HL-60 (cell line): ENCODE measurements at regions not wholly inside any gene's neighbourhood (a gene's known extent, or its start where the extent isn't known, plus 50 kb on each side); places are given as distances from the start of the nearest gene placed in this dataset.

Source experiments
- DNase-seq, 2 experiments: peaks; one replicate each; pipeline ENCODE4 v3.0.0-alpha.2; 2010 to 2020; ENCODE audit warnings: low read depth in 1 of 2, low spot score in 1 of 2
- H3K27ac ChIP-seq: fragments of 250-450 bp; sonication (Bioruptor Pico); replicated peaks from 2 replicates; pipeline ENCODE4 v1.5.1; 2020; ENCODE audit warnings: mild to moderate bottlenecking, moderate library complexity
- H3K27me3 ChIP-seq: fragments of 250-450 bp; sonication (Bioruptor Pico); 2 replicates; pipeline ENCODE4 v1.5.1; 2021; ENCODE audit warnings: mild to moderate bottlenecking, moderate library complexity; ENCODE audit not compliant: insufficient read depth, poor library complexity, severe bottlenecking
- H3K4me3 ChIP-seq: replicated peaks from 2 replicates; pipeline ENCODE4 v1.5.1; 2011; ENCODE audit warnings: mild to moderate bottlenecking, control low read depth, low read length; ENCODE audit not compliant: insufficient read depth
- GABPA ChIP-seq: IDR thresholded peaks from 2 replicates; pipeline ENCODE4 v1.6.1; 2012; ENCODE audit warnings: low read depth
- POLR2AphosphoS5 ChIP-seq: IDR thresholded peaks from 2 replicates; pipeline ENCODE4 v1.6.1; 2012; ENCODE audit warnings: low read depth
- REST ChIP-seq: IDR thresholded peaks from 2 replicates; pipeline ENCODE4 v1.6.1; 2012; ENCODE audit warnings: low read depth; ENCODE audit not compliant: insufficient replicate concordance
- SPI1 ChIP-seq: IDR thresholded peaks from 2 replicates; pipeline ENCODE4 v1.6.1; 2012; ENCODE audit warnings: low read depth, mild to moderate bottlenecking, borderline replicate concordance
- TF ChIP-seq, protein P1 (sequence below): IDR thresholded peaks from one replicate; pipeline ENCODE4 v1.5.1; 2011; ENCODE audit warnings: low read length, control low read depth, inconsistent platforms; ENCODE audit not compliant: insufficient read depth

- DNase-seq = no peak
- no peak for TF ChIP-seq REST
- TF ChIP-seq, protein P1, sequence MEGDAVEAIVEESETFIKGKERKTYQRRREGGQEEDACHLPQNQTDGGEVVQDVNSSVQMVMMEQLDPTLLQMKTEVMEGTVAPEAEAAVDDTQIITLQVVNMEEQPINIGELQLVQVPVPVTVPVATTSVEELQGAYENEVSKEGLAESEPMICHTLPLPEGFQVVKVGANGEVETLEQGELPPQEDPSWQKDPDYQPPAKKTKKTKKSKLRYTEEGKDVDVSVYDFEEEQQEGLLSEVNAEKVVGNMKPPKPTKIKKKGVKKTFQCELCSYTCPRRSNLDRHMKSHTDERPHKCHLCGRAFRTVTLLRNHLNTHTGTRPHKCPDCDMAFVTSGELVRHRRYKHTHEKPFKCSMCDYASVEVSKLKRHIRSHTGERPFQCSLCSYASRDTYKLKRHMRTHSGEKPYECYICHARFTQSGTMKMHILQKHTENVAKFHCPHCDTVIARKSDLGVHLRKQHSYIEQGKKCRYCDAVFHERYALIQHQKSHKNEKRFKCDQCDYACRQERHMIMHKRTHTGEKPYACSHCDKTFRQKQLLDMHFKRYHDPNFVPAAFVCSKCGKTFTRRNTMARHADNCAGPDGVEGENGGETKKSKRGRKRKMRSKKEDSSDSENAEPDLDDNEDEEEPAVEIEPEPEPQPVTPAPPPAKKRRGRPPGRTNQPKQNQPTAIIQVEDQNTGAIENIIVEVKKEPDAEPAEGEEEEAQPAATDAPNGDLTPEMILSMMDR = no peak
- TF ChIP-seq POLR2AphosphoS5 = no peak
- TF ChIP-seq GABPA = no peak
- no peak for TF ChIP-seq SPI1
- H3K27me3 ChIP-seq = no peaks in the 10 kb centered on the region
Measured at GRCh38 chr14:27056586-27056985, 458.8 kb upstream of the NOVA1 start.

GRCh38 chr14:27061299-27061698, 463.5 kb upstream of the NOVA1 start:
- TF ChIP-seq, protein P1 = no peak
- TF ChIP-seq GABPA = no peak
- TF ChIP-seq REST = no peak
- no peak for TF ChIP-seq SPI1
- TF ChIP-seq POLR2AphosphoS5 = no peak
- Histone ChIP-seq H3K27ac (no peak overlapping the region), H3K4me3 (no peak overlapping the region), H3K27me3 (no peaks in the 10 kb centered on the region)
- DNase-seq = no peak

More at GRCh38 chr14:27056586-27056985, 458.8 kb upstream of the NOVA1 start:
- Histone ChIP-seq H3K4me3 (no peak overlapping the region), H3K27ac (no peak overlapping the region)

GRCh38 chr14:27063959-27064358, 466.1 kb upstream of the NOVA1 start:
- TF ChIP-seq, protein P1 = no peak
- TF ChIP-seq POLR2AphosphoS5 (no peak), SPI1 (no peak), REST (no peak), GABPA (no peak)
- no peak overlapping the region for H3K4me3 ChIP-seq
- no peak for DNase-seq
- no peak overlapping the region for H3K27ac ChIP-seq
- H3K27me3 ChIP-seq = no peaks in the 10 kb centered on the region
